MM.1S (cell line): ENCODE measurements at regions not wholly inside any gene's neighbourhood (a gene's known extent, or its start where the extent isn't known, plus 50 kb on each side); places are given as distances from the start of the nearest gene placed in this dataset.

ENCODE experiments used
- CTCF ChIP-seq: fragments of 300-600 bp; sonication (generic); IDR thresholded peaks from 2 replicates; pipeline ENCODE4 v1.5.1; 2016; ENCODE audit warnings: antibody characterized with exemption, low read length, mixed read lengths
- EZH2 ChIP-seq: fragments of 300-600 bp; sonication (generic); optimal IDR thresholded peaks from 2 replicates; pipeline ENCODE3; 2017; ENCODE audit warnings: low read depth, mild to moderate bottlenecking, antibody characterized with exemption, low read length, mixed read lengths
- EZH2phosphoT487 ChIP-seq: fragments of 300-600 bp; sonication (generic); IDR thresholded peaks from 2 replicates; pipeline ENCODE4 v1.6.1; 2018; ENCODE audit warnings: antibody characterized with exemption, low read length

DNA sequence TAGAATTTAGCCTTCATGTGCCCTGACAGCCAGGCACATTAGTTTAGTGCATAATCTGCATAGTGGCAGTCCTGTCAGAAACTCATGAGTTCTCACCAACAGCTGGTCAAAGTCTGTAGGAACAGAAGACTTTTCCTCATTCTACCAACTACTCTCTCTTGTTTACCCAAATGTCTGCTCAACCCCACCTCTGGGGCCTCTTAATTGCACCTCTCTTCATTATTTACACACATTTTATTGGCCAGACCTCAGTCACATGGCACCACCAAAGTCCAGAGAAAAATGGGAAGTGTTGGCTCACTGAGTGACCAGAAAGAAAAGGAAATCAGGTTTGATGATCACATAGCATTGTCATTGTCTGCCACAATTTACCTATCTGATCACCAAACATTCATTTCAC lies 114.6 kb upstream of the PLXNC1 start:
- TF ChIP-seq CTCF, result no peak
- no peak for TF ChIP-seq EZH2
- TF ChIP-seq EZH2phosphoT487, result no peak
